LNCAP (cell line): ENCODE measurements at regions not wholly inside any gene's neighbourhood (a gene's known extent, or its start where the extent isn't known, plus 50 kb on each side); places are given as distances from the start of the nearest gene placed in this dataset.

ENCODE experiments used
- TF ChIP-seq, protein P1 (sequence below): fragments of 450-650 bp; IDR thresholded peaks from 2 replicates; pipeline ENCODE4 v1.5.1; 2017; ENCODE audit warnings: mild to moderate bottlenecking

DNA sequence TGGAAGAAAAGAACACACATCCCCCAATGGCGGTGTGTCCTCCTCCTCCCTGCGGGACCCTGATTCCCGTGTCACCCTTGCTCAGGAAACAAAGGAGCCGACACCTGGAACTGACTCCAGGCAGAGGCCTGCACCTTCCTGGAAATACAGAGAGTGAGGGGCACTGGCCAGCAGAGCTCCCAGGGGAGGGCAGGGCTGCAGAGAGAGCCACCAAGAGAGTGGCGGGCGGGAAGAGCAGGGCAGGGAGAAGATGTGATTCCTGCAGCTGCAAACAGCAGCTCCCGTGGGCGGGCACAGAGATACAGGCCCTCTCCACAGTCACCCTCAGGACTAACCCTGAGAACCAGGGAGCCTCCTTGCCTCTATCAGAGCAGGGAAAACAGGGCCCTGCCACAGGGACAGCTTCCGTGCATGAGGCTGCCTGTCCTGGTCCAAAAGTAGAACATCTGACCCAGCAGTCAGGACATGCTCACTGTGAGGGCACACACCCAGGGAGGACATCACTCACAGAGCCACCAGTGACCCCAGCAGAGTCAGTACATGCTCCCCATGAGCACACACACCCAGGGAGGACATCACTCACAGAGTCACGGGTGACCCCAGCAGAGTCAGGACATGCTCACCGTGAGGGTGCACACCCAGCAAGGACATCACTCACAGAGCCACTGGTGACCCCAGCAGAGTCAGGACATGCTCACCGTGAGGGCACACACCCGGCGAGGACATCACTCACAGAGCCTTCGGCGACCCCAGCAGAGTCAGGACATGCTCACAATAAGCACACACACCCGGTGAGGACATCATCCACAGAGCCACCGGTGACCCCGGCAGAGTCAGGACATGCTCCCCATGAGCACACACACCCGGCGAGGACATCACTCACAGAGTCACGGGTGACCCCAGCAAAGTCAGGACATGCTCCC lies 193.1 kb downstream of the DLL1 start:
- TF ChIP-seq, protein P1, sequence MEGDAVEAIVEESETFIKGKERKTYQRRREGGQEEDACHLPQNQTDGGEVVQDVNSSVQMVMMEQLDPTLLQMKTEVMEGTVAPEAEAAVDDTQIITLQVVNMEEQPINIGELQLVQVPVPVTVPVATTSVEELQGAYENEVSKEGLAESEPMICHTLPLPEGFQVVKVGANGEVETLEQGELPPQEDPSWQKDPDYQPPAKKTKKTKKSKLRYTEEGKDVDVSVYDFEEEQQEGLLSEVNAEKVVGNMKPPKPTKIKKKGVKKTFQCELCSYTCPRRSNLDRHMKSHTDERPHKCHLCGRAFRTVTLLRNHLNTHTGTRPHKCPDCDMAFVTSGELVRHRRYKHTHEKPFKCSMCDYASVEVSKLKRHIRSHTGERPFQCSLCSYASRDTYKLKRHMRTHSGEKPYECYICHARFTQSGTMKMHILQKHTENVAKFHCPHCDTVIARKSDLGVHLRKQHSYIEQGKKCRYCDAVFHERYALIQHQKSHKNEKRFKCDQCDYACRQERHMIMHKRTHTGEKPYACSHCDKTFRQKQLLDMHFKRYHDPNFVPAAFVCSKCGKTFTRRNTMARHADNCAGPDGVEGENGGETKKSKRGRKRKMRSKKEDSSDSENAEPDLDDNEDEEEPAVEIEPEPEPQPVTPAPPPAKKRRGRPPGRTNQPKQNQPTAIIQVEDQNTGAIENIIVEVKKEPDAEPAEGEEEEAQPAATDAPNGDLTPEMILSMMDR = no peak

DNA sequence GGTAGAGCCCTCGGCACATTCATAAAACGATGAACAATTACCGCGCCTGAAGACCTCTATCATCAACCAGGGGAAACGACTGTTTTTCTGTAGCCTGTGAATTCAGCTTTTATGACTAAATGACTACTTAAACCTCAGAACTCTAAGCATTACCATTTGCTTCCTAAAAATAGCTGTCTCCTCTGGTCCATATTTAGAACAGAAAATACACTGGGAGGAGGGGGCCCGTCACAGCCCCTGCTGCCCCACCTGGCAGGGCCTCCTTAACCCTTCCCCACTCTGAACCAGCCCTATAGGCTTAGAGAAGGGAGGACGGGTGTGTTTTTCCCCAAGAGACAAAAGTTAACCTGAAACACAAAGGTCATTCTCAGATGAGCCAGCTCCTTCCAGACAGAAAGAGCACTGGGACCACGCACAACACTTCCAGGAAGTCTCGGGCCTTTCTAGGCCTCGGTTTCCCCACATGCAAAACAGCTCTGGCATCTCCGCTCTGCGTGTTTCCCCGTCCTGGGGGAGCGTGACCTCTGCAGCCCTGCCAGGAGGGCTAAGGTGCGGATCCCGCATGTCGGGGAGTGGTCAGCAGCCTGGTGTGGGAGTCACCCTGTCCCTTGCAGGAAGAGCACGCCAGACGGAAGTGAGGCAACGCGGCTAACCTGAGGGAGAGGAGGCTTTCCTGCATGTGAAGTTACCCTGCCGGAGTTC lies 193.9 kb downstream of the DLL1 start:
- TF ChIP-seq, protein P1 = no peak

DNA sequence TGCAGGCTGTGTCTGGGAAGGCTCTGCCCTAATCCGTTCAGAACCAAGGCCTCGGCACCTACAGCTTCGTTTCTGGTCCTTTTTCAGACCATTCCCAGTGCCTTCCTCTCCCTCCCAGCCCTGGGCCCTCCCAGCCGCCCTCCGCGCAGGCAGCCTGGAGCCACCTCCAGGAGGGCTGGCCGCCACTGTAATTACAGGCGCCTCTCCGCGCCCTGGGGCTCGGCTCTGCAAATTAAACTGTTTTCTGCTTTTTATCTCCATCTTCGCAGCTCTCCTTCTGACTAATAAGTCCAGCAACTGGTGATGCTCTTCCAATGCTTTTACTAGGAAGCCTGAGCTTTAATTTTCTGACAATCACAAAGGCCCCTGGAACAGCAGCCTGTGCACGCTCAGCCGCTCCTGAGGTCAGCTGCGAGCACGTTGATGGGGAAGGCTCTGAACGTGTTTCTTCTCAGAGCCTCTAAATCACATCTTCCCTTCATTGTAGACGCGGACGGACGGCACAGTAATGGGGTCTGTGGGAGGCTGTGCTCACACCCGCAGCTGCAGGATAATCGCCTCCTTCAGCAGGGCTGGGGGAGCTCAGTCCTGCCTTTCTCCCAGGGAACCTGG lies 194.6 kb downstream of the DLL1 start:
- TF ChIP-seq, protein P1 = no peak

DNA sequence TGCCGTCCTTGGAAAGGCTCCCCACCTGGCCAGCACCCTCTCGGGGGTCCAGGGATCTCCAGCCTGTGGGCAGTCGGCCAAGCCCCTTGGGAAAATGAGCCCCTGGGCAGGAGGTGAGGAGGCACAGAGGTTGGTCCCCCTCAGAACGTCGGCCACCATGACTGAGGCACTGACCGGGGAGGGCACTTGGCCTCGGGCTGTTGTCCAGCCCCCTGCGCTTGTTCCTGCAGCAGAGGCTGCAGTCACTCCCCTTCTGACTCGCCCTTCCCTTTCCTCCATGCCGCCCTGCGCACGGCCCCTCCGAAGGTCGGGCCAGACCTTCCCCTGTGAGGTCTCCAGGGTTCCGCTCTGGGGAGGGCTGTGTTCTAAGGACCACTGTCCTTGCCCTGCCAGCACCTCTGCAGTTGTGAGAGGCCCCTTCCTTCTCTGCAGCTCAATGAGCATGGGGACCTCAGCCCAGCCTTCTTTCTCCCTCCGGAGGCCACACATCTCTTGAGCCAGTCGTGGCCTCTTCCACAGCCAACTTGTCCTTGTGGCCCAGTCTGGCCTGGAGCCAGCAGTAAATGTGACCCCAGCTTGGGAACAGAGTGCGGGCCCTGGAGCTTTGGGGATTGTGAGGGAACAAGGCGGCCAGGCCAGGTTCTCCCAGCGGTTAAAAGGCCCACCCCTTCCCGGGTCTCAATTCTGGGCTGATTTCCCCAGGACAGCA lies 195.5 kb downstream of the DLL1 start:
- TF ChIP-seq, protein P1 = no peak

DNA sequence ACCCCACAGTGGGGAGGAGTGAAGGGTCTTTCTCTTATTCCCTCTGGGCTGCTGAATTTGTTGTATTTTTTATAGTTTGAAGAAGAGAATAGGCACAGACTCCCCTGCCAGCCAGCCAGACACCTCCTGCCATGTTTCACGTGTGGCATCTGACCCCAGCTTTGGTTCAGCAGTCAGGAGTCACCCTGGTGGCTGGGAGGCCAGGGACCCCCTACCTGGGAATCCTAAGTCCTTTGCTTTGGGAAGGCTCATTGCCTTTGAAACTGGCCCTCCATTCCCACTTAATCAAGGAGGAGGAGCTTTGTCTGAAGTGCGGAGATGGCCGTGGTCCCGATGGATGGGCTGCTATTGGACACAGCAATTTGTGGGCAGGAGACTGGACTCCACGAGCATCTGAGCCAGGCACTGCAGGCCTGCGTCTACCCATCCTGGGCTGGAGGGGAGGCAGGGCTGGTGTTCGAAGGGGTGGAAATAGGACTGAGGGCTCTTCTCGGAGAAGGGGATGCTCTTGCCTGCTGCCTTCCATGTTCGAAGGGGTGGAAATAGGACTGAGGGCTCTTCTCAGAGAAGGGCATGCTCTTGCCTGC lies 196.1 kb downstream of the DLL1 start:
- TF ChIP-seq, protein P1 = no peak

DNA sequence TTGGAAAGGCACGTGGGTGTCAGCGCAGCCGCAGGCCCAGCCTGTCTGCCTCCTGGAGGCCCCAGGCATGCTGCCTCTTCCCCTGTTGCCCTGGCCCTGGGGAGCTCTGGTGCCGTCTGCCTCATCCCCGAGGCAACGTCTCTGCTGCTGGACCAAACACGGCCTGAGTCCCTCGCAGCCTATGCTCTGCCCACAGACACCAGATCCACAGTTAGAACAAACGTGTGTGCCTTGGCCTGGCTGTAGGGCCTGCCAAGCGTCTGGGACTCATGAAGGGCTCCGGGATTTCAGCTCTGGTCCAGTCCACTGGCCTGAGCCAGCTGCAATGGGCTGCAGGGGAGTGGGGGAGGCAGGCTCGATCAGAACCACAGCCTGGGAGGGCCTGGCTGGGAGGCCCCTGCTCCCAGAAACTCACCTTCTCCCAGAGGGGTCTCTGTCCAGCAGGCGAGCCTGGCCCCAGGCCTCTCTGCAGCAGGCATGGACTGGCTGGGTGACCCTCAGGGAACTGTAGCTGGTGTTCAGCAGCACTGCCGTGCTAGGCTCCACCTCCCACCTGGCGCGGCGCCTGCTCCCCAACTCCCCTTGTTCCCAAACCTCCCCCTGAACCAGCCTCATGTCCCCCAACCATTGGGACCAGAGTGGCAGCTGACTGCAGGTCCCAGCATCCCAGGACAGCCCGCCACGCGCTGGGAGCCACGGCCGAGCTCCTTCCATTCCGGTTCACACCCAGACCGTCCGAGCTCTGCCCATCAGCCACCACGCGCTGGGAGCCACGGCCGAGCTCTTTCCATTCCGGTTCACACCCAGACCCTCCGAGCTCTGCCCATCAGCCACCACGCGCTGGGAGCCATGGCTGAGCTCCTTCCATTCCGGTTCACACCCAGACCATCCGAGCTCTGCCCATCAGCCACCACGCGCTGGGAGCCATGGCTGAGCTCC lies 197.0 kb downstream of the DLL1 start:
- TF ChIP-seq, protein P1 = no peak
